ENCODE measurements at regions not wholly inside any gene's neighbourhood (a gene's known extent, or its start where the extent isn't known, plus 50 kb on each side); places are given as distances from the start of the nearest gene placed in this dataset.

DNA sequence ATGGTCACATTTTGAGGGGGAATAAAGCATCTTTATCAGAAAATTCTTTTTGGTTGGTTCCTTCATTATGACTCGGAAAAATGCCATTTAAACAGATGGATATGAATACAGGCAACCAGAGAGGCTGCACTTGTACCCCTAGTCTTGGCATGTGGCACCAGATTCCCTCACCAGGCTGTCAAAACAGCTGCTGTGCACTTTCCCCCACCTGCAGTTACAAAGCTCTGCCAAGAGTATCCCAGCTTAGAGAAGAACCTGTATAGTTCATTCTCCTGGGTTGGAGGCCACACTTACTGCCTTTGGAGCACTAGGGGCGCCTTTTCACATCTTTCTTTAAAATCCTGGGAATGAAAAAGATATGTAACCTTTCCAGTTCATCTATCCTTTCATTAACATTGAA is 190.3 kb downstream of the KIF2B start:
- Histone ChIP-seq H2BK5ac (ENCODE audit: low read depth, low read length) (no peak overlapping the region), H2BK20ac (ENCODE audit: low read length) (no peak overlapping the region), H4K5ac (ENCODE audit: insufficient read length, low read depth, low read length) (no peak overlapping the region), H2BK15ac (ENCODE audit: low read length) (no peak overlapping the region), H3K27me3 (replicated peaks in 1 of 4; ENCODE audit: control insufficient read depth in 3 of 4, extremely low read depth in 1 of 4, insufficient read depth in 3 of 4, low read length in 3 of 4) (no peaks in the 10 kb centered on the region), H3K9me3 (ENCODE audit: insufficient read depth in 2 of 2, low read depth in 1 of 2, low read length in 1 of 2) (no peaks in the 10 kb centered on the region), H3K23ac (ENCODE audit: insufficient read length) (no peak overlapping the region), H3K79me1 (ENCODE audit: low read depth, low read length) (no peaks in the 10 kb centered on the region), H3K79me2 (ENCODE audit: control insufficient read depth in 1 of 2, insufficient read depth in 2 of 2, low read length in 2 of 2) (no peaks in the 10 kb centered on the region), H3K4me3 (ENCODE audit: extremely low read depth in 1 of 4, insufficient read depth in 2 of 4, low read depth in 3 of 4, low read length in 4 of 4) (no peak overlapping the region), H3K4ac (replicated peaks; ENCODE audit: insufficient read length, low read depth, low read length) (no peak overlapping the region), H3K56ac (replicated peaks; ENCODE audit: insufficient read length, low read depth, low read length) (no peak overlapping the region), H3K9ac (replicated peaks in 1 of 4; ENCODE audit: extremely low read depth in 1 of 4, low read depth in 3 of 4, low read length in 3 of 4) (no peak overlapping the region), H3K18ac (ENCODE audit: extremely low read depth, low read length) (no peak overlapping the region), H3K36me3 (ENCODE audit: control insufficient read depth in 2 of 4, insufficient read depth in 4 of 4, low read length in 3 of 4) (no peaks in the 10 kb centered on the region), H3K27ac (ENCODE audit: low read depth, low read length) (no peak overlapping the region), H2AFZ (ENCODE audit: low read length) (no peak overlapping the region), H2AK5ac (ENCODE audit: low read depth, low read length) (no peak overlapping the region), H3K23me2 (ENCODE audit: low read depth, low read length) (no peaks in the 10 kb centered on the region), H3K4me1 (replicated peaks in 1 of 4; ENCODE audit: control insufficient read depth in 3 of 4, insufficient read depth in 4 of 4, low read length in 3 of 4) (no peaks in the 10 kb centered on the region), H4K20me1 (replicated peaks in 1 of 2; ENCODE audit: control insufficient read depth in 1 of 2, insufficient read depth in 2 of 2, low read length in 2 of 2) (no peaks in the 10 kb centered on the region), H2BK120ac (replicated peaks; ENCODE audit: low read depth, low read length) (no peak overlapping the region), H3K4me2 (ENCODE audit: insufficient read depth in 1 of 2, low read depth in 2 of 2, low read length in 2 of 2) (no peak overlapping the region), H4K91ac (replicated peaks; ENCODE audit: insufficient read length, low read length) (no peak overlapping the region), H2BK12ac (ENCODE audit: low read depth, low read length) (no peak overlapping the region), H4K8ac (ENCODE audit: extremely low read depth, insufficient read depth, low read length) (no peak overlapping the region), H3K14ac (ENCODE audit: insufficient read length) (no peak overlapping the region)
- DNase-seq (ENCODE audit: low read depth in 1 of 2, low spot score in 2 of 2) = no peak
- POLR2A ChIA-PET (ENCODE audit: partially characterized antibody) = no interaction called here
- 69% methylated on average over 2 of the region's 2 CpGs; no CpG with 5 or more reads in 1 of the 2 experiments for WGBS, 2 experiments (ENCODE audit: extremely low coverage in 1 of 2, insufficient coverage in 1 of 2, insufficient read length in 1 of 2, insufficient replicate concordance in 2 of 2, low coverage in 1 of 2, low lambda C conversion rate in 2 of 2, missing lambda C conversion rate in 1 of 2)
- no peak for FAIRE-seq
- TF ChIP-seq SUZ12 (IDR thresholded peaks at IDR 0.05; ENCODE audit: low read length) = no peak
- TF ChIP-seq RAD21 (IDR thresholded peaks at IDR 0.05 in 1 of 2, conservative IDR thresholded peaks at IDR 0.05 in 1 of 2; ENCODE audit: low read depth in 2 of 2, low read length in 2 of 2) = peak in 1 of 2 experiments; percentile 31; a peak in 1 of 4 replicates
- TF ChIP-seq, protein P1, sequence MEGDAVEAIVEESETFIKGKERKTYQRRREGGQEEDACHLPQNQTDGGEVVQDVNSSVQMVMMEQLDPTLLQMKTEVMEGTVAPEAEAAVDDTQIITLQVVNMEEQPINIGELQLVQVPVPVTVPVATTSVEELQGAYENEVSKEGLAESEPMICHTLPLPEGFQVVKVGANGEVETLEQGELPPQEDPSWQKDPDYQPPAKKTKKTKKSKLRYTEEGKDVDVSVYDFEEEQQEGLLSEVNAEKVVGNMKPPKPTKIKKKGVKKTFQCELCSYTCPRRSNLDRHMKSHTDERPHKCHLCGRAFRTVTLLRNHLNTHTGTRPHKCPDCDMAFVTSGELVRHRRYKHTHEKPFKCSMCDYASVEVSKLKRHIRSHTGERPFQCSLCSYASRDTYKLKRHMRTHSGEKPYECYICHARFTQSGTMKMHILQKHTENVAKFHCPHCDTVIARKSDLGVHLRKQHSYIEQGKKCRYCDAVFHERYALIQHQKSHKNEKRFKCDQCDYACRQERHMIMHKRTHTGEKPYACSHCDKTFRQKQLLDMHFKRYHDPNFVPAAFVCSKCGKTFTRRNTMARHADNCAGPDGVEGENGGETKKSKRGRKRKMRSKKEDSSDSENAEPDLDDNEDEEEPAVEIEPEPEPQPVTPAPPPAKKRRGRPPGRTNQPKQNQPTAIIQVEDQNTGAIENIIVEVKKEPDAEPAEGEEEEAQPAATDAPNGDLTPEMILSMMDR (IDR thresholded peaks at IDR 0.05; ENCODE audit: control extremely low read depth in 1 of 3, insufficient read depth in 1 of 3, low read depth in 1 of 3, low read length in 3 of 3) = peak in 1 of 3 experiments; percentile 36; a peak in 2 of 4 replicates
- CTCF ChIA-PET (ENCODE audit: partially characterized antibody) = interaction anchor here (0.9 to 1.2 kb wide), 3 partner anchors 10 to 261 kb away, joined by 3 to 4 read pairs (median 3); no protein-coding TSS in a partner anchor
